SK-N-SH (cell line): ENCODE measurements at regions not wholly inside any gene's neighbourhood (a gene's known extent, or its start where the extent isn't known, plus 50 kb on each side); places are given as distances from the start of the nearest gene placed in this dataset.

Source experiments
- CTCF ChIA-PET: fragments of 300-600, 350-600 bp; formaldehyde crosslinking; extraction: SDS; loops from one replicate; lab custom pipeline; 2021; lab: Yijun Ruan, JAX
- POLR2A ChIA-PET: fragments of 350-600 bp; sonication (Branson Sonifier 250); formaldehyde crosslinking; extraction: SDS; loops from one replicate; lab custom pipeline; 2020; ENCODE audit warnings: antibody characterized with exemption, inconsistent platforms; lab: Yijun Ruan, JAX
- DNase-seq: peaks from one replicate; pipeline ENCODE4 v3.0.0; 2012
- H2AFZ ChIP-seq: fragments of 200-600 bp; sonication (generic); 2 replicates; pipeline ENCODE4 v1.8.1; 2016; ENCODE audit warnings: antibody characterized with exemption, mild to moderate bottlenecking, low read depth
- H3F3A ChIP-seq: fragments of 200-600 bp; sonication (generic); replicated peaks from 2 replicates; pipeline ENCODE3; 2016; ENCODE audit warnings: antibody characterized with exemption, mild to moderate bottlenecking; ENCODE audit not compliant: insufficient read depth
- H3K27ac ChIP-seq, 2 experiments: fragments of 200-500 bp in 1 of 2; fragments of 200-600 bp in 1 of 2; sonication (Bioruptor generic) in 1 of 2; sonication (generic), shearing (Covaris generic) in 1 of 2; 2 replicates each; pipeline versions ENCODE4 v1.5.1 to v1.6.1; 2014 to 2016; ENCODE audit warnings: low read depth in 2 of 2, inconsistent platforms in 1 of 2, low read length in 1 of 2, mild to moderate bottlenecking in 1 of 2, mixed read lengths in 1 of 2
- H3K27me3 ChIP-seq: fragments of 200-600 bp; sonication (generic), shearing (Covaris generic); 2 replicates; pipeline ENCODE4 v1.6.1; 2016; ENCODE audit warnings: mixed run types; ENCODE audit not compliant: insufficient read depth
- H3K36me3 ChIP-seq, 2 experiments: fragments of 200-500 bp in 1 of 2; fragments of 200-600 bp in 1 of 2; sonication (Bioruptor generic) in 1 of 2; sonication (generic) in 1 of 2; replicated peaks in 1 of 2; 2 replicates each; pipeline versions ENCODE3 to v1.5.1; 2014 to 2016; ENCODE audit warnings: low read length in 1 of 2, mild to moderate bottlenecking in 1 of 2; ENCODE audit not compliant: insufficient read depth in 2 of 2, control insufficient read depth in 1 of 2
- H3K4me1 ChIP-seq, 2 experiments: fragments of 200-500 bp in 1 of 2; fragments of 200-600 bp in 1 of 2; sonication (Bioruptor generic) in 1 of 2; sonication (generic), shearing (Covaris generic) in 1 of 2; 2 replicates each; pipeline versions ENCODE4 v1.5.1 to v1.6.1; 2014 to 2016; ENCODE audit warnings: low read depth in 1 of 2, low read length in 1 of 2, mixed run types in 1 of 2; ENCODE audit not compliant: insufficient read depth in 2 of 2, control insufficient read depth in 1 of 2
- H3K4me2 ChIP-seq: fragments of 200-600 bp; sonication (generic), shearing (Covaris generic); 2 replicates; pipeline ENCODE4 v1.6.1; 2017; ENCODE audit warnings: mixed run types
- H3K4me3 ChIP-seq, 2 experiments: fragments of 200-500 bp in 1 of 2; fragments of 200-600 bp in 1 of 2; sonication (Bioruptor generic) in 1 of 2; sonication (generic), shearing (Covaris generic) in 1 of 2; 2 replicates each; pipeline versions ENCODE4 v1.5.1 to v1.8.1; 2014 to 2016; ENCODE audit warnings: low read depth in 2 of 2, inconsistent platforms in 1 of 2, low read length in 1 of 2, mild to moderate bottlenecking in 1 of 2, mixed read lengths in 1 of 2, moderate library complexity in 1 of 2
- H3K79me2 ChIP-seq: fragments of 200-600 bp; sonication (generic); 2 replicates; pipeline ENCODE4 v1.8.1; 2017; ENCODE audit warnings: mild to moderate bottlenecking; ENCODE audit not compliant: insufficient read depth
- H3K9ac ChIP-seq: fragments of 200-600 bp; sonication (generic); 2 replicates; pipeline ENCODE4 v1.6.1; 2017; ENCODE audit warnings: mixed run types
- H3K9me2 ChIP-seq: fragments of 200-600 bp; sonication (generic); 2 replicates; pipeline ENCODE4 v1.6.1; 2017; ENCODE audit warnings: mixed run types
- H3K9me3 ChIP-seq: fragments of 200-600 bp; sonication (generic); 2 replicates; pipeline ENCODE4 v1.6.1; 2017; ENCODE audit warnings: mixed run types, mild to moderate bottlenecking, moderate library complexity
- H4K20me1 ChIP-seq: fragments of 200-600 bp; sonication (generic); 2 replicates; pipeline ENCODE4 v1.6.1; 2017; ENCODE audit warnings: mild to moderate bottlenecking, mixed run types; ENCODE audit not compliant: insufficient read depth
- ELF1 ChIP-seq: IDR thresholded peaks from 2 replicates; pipeline ENCODE4 v1.4.0; 2012
- EP300 ChIP-seq, 2 experiments: IDR thresholded peaks; 2 replicates each; pipeline versions ENCODE4 v1.4.0 to v1.6.1; 2012; ENCODE audit warnings: borderline replicate concordance in 1 of 2, low read depth in 1 of 2, low read length in 1 of 2
- FOSL2 ChIP-seq: IDR thresholded peaks from 2 replicates; pipeline ENCODE4 v1.4.0; 2012; ENCODE audit warnings: low read depth, mild to moderate bottlenecking, moderate library complexity, borderline replicate concordance
- GATA2 ChIP-seq: sonication (generic); formaldehyde crosslinking; IDR thresholded peaks from 2 replicates; pipeline ENCODE4 v1.5.0; 2020; ENCODE audit warnings: mild to moderate bottlenecking, missing genetic modification reagents
- MEF2A ChIP-seq: IDR thresholded peaks from 2 replicates; pipeline ENCODE4 v1.4.0; 2012; ENCODE audit warnings: low read depth, borderline replicate concordance
- POLR2AphosphoS5 ChIP-seq: IDR thresholded peaks from 2 replicates; pipeline ENCODE4 v1.6.1; 2012; ENCODE audit warnings: low read depth, low read length
- RAD21 ChIP-seq: IDR thresholded peaks from 2 replicates; pipeline ENCODE4 v1.6.1; 2012; ENCODE audit warnings: mild to moderate bottlenecking, low read length
- RFX5 ChIP-seq: IDR thresholded peaks from 2 replicates; pipeline ENCODE4 v1.6.1; 2012; ENCODE audit warnings: mild to moderate bottlenecking, improper control_type of control experiment, low read length
- TAF1 ChIP-seq: IDR thresholded peaks from 2 replicates; pipeline ENCODE4 v1.6.1; 2012; ENCODE audit warnings: low read depth, mild to moderate bottlenecking, low read length, moderate library complexity, borderline replicate concordance
- TEAD4 ChIP-seq: IDR thresholded peaks from 2 replicates; pipeline ENCODE4 v1.4.0; 2012; ENCODE audit warnings: mild to moderate bottlenecking, borderline replicate concordance; ENCODE audit not compliant: insufficient read depth
- YY1 ChIP-seq: IDR thresholded peaks from 2 replicates; pipeline ENCODE4 v1.4.0; 2012; ENCODE audit warnings: low read depth, mild to moderate bottlenecking
- WGBS: methylation state at CpG from one replicate; pipeline ENCODE4 v1.1.6; 2017; ENCODE audit warnings: low lambda C conversion rate; 5-methylcytosine and 5-hydroxymethylcytosine counted together
- TF ChIP-seq, protein P1 (sequence below): IDR thresholded peaks from 2 replicates; pipeline ENCODE4 v1.4.0; 2012; ENCODE audit warnings: low read depth
- TF ChIP-seq, protein P2 (sequence below): fragments of 150-350 bp; IDR thresholded peaks from 2 replicates; pipeline ENCODE4 v1.6.1; 2016; ENCODE audit warnings: mild to moderate bottlenecking, low read depth, low read length
- TF ChIP-seq, protein P3 (sequence below): IDR thresholded peaks from 2 replicates; pipeline ENCODE4; 2012

DNA sequence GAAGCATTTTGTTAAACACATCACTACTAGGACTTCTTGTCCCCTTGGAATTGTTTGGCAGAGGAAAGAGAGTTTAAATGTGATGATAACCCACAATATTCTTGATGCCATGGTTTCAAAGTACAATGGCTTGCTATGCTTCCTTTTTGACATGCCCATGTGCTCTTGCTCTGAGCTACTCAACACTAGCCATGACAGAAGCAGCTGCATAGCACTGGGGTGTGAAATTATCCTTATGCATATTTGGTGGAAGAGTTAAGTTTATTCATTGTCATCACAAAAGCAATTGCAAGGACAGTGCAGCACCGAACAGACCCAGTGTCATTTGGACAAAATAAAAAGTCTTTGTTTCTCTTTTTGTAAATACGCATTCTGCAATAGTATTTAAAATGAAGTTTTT, 209.9 kb upstream of the CDH20 start:
- H3K4me1 ChIP-seq = no peaks in the 10 kb centered on the region
- ChIA-PET CTCF (no interaction called here), POLR2A (no interaction called here)
- no peaks in the 10 kb centered on the region for H3F3A ChIP-seq
- no peak overlapping the region for H3K4me2 ChIP-seq
- no peaks in the 10 kb centered on the region for H3K36me3 ChIP-seq
- WGBS = 75% methylated on average over 2 of the region's 2 CpGs
- no peak overlapping the region for H3K4me3 ChIP-seq
- DNase-seq = no peak
- H4K20me1 ChIP-seq = no peaks in the 10 kb centered on the region
- no peaks in the 10 kb centered on the region for H3K27me3 ChIP-seq
- H3K9me3 ChIP-seq = no peaks in the 10 kb centered on the region
- no peak overlapping the region for H3K9ac ChIP-seq
- no peaks in the 10 kb centered on the region for H3K79me2 ChIP-seq
- H2AFZ ChIP-seq = no peak overlapping the region
- H3K27ac ChIP-seq = no peak overlapping the region
- no peak for TF ChIP-seq RFX5
- no peak for TF ChIP-seq TAF1
- no peaks in the 10 kb centered on the region for H3K9me2 ChIP-seq

DNA sequence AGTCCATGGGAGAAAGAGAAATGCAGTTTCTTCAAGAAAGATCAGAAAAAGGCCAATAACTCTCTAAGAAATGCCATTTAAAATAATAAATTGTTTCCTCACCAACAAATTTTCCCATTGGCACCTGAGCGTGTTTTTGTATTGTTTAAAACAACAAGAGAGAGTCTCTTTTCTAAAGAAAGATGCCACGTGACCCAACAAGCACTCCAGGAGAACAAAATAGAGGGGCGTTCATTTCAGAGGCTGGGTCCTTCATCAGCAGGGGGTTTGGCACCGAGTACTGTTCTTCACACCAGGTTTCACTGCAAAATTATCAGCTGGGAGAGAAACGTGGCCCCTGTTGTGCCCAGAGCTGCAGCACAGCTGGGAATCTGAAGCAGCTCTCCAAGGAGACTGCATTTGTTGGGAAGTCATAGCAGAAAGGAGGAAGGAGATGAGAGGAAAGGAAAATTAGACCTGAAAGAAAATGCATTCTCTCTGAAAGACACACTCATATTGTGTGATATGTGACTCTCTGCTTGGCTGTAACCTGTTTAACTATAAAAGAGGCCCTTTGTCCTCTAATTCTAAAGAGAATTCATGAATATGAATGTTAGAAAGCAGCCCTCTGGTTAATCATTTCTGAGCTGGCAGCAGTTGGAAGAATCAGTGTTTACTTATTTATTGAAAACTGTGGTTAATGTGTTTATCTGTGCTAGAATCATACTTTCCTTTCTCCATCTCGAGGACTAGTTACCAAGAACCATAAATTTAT, 205.3 kb upstream of the CDH20 start:
- no peak overlapping the region for H3K27ac ChIP-seq
- H3K79me2 ChIP-seq = no peaks in the 10 kb centered on the region
- H3K4me2 ChIP-seq = no peak overlapping the region
- no peaks in the 10 kb centered on the region for H3K9me3 ChIP-seq
- no peak overlapping the region for H3K9ac ChIP-seq
- no peak for DNase-seq
- POLR2A ChIA-PET = no interaction called here
- no peaks in the 10 kb centered on the region for H3F3A ChIP-seq
- TF ChIP-seq FOSL2 (no peak), RAD21 (no peak), POLR2AphosphoS5 (no peak), TEAD4 (no peak), MEF2A (no peak), GATA2 (CRISPR knock-in tag) (no peak), ELF1 (no peak), YY1 (no peak), EP300 (IDR thresholded peaks at IDR 0.05; ENCODE audit: borderline replicate concordance in 1 of 2, low read depth in 1 of 2, low read length in 1 of 2) (no peak)
- TF ChIP-seq, protein P1, sequence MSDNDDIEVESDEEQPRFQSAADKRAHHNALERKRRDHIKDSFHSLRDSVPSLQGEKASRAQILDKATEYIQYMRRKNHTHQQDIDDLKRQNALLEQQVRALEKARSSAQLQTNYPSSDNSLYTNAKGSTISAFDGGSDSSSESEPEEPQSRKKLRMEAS = no peak
- TF ChIP-seq, protein P2, sequence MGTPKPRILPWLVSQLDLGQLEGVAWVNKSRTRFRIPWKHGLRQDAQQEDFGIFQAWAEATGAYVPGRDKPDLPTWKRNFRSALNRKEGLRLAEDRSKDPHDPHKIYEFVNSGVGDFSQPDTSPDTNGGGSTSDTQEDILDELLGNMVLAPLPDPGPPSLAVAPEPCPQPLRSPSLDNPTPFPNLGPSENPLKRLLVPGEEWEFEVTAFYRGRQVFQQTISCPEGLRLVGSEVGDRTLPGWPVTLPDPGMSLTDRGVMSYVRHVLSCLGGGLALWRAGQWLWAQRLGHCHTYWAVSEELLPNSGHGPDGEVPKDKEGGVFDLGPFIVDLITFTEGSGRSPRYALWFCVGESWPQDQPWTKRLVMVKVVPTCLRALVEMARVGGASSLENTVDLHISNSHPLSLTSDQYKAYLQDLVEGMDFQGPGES = no peak
- TF ChIP-seq, protein P3, sequence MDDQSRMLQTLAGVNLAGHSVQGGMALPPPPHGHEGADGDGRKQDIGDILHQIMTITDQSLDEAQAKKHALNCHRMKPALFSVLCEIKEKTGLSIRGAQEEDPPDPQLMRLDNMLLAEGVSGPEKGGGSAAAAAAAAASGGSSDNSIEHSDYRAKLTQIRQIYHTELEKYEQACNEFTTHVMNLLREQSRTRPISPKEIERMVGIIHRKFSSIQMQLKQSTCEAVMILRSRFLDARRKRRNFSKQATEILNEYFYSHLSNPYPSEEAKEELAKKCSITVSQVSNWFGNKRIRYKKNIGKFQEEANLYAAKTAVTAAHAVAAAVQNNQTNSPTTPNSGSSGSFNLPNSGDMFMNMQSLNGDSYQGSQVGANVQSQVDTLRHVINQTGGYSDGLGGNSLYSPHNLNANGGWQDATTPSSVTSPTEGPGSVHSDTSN = no peak
- TF ChIP-seq, all 33 proteins: peak for 0
- H2AFZ ChIP-seq = no peak overlapping the region
- no peaks in the 10 kb centered on the region for H3K36me3 ChIP-seq
- WGBS = 31% methylated on average over 6 of the region's 6 CpGs
- H3K4me3 ChIP-seq = no peak overlapping the region
- no peaks in the 10 kb centered on the region for H4K20me1 ChIP-seq
- H3K4me1 ChIP-seq = no peaks in the 10 kb centered on the region; a peak in 1 of 4 replicates
- H3K9me2 ChIP-seq = no peaks in the 10 kb centered on the region
- no peaks in the 10 kb centered on the region for H3K27me3 ChIP-seq
- CTCF ChIA-PET = interaction anchor here (1.4 to 1.7 kb wide), 2 partner anchors 38 to 443 kb away, joined by 4 to 6 read pairs; no protein-coding TSS in a partner anchor
